GM21619 (cell line): ENCODE measurements at regions not wholly inside any gene's neighbourhood (a gene's known extent, or its start where the extent isn't known, plus 50 kb on each side); places are given as distances from the start of the nearest gene placed in this dataset.

Experiments used
- ATAC-seq: cut with Tn5 transposase; IDR thresholded peaks from one replicate; pipeline ENCODE4 v1.9.1; 2021; ENCODE audit not compliant: unreplicated experiment

- ATAC-seq, result no peak
These were observed 375.1 kb upstream of the ID2 start for GRCh38 chr2:8306530-8307351.

- no peak for ATAC-seq
These were observed 374.2 kb upstream of the ID2 start for GRCh38 chr2:8307606-8308180.

GRCh38 chr2:8309131-8309530 is 372.7 kb upstream of the ID2 start:
- no peak for ATAC-seq

- no peak for ATAC-seq
These were observed 371.1 kb upstream of the ID2 start for GRCh38 chr2:8310557-8311455.

- no peak for ATAC-seq
These were observed 369.6 kb upstream of the ID2 start for GRCh38 chr2:8312221-8312620.

- ATAC-seq, result peak; percentile 80
These were observed 368.7 kb upstream of the ID2 start for GRCh38 chr2:8312861-8313830.

- no peak for ATAC-seq
These were observed 367.8 kb upstream of the ID2 start for GRCh38 chr2:8314063-8314462.

GRCh38 chr2:8315531-8316165 is 366.2 kb upstream of the ID2 start:
- ATAC-seq, result no peak

GRCh38 chr2:8316356-8316755 is 365.5 kb upstream of the ID2 start:
- no peak for ATAC-seq

GRCh38 chr2:8317418-8317817 is 364.4 kb upstream of the ID2 start:
- no peak for ATAC-seq

- ATAC-seq, result no peak
These were observed 362.6 kb upstream of the ID2 start for GRCh38 chr2:8319219-8319618.

GRCh38 chr2:8320311-8321066 is 361.4 kb upstream of the ID2 start:
- no peak for ATAC-seq

GRCh38 chr2:8322634-8323033 is 359.2 kb upstream of the ID2 start:
- no peak for ATAC-seq

GRCh38 chr2:8324164-8324856 is 357.5 kb upstream of the ID2 start:
- no peak for ATAC-seq

- no peak for ATAC-seq
These were observed 357.0 kb upstream of the ID2 start for GRCh38 chr2:8324901-8325300.

GRCh38 chr2:8327371-8328100 is 354.3 kb upstream of the ID2 start:
- ATAC-seq, result no peak

- no peak for ATAC-seq
These were observed 353.6 kb upstream of the ID2 start for GRCh38 chr2:8328217-8328616.
